ENCODE measurements at regions not wholly inside any gene's neighbourhood (a gene's known extent, or its start where the extent isn't known, plus 50 kb on each side); places are given as distances from the start of the nearest gene placed in this dataset.

GRCh38 chr2:129755786-129756185, 223.7 kb upstream of the RAB6C start:
- DNase-seq = no peak

DNA sequence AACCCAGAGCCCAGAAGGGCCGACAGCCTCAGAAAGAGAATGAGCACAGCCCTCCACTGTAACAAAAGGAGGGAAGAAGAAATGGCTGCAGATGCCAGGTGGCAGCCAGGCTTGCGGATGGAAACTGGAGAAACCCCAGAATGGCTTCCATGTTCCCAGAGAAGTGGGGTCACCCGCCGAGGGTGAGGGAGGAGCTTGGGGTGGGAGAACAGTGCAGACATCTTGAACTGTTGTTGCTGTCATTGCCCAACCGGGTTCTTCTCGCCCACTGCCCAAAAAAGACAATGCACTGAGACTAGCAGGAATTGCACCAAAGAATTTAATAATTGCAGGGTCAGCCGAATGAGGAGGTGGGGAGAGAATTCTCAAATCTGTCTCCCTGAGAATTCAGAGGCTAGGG, 223.2 kb upstream of the RAB6C start:
- no peak for DNase-seq

- DNase-seq = no peak
Measured at GRCh38 chr2:129757366-129757914, 222.0 kb upstream of the RAB6C start.

GRCh38 chr2:129757915-129758783, 221.3 kb upstream of the RAB6C start:
- no peak for DNase-seq

DNA sequence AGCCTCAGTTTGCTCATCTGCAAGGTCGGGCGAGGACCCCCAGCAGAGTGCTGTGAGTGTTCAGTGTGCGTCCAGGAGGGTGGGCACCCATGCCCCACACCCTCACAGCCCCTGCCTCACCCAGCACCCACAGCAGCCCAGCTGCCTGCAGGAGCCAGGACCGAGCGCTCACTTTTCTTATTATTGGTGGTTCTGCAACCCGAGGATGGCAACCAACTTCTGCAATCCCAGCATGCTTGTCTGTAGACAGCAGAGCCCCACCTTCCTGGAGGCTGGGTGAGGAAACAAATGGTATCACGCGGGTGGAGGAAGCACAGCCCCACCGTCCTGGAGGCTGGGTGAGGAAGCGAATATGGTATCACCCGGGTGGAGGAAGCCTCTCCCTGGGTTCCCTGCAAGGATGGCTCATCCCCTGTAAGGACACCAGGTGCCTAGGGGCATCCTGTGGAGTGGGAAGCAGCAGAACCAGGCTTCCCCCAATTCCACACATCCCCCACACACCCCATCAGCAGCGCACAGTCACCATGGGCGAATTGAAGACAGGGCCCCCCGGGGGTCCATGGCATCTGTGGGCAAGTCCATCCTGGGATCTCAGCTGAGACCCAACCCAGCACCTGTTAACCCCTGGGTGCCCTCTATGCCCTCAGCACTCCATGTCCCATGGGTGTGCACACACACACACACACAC, 220.5 kb upstream of the RAB6C start:
- DNase-seq = peak in 1 of 2 donors; percentile 56

DNA sequence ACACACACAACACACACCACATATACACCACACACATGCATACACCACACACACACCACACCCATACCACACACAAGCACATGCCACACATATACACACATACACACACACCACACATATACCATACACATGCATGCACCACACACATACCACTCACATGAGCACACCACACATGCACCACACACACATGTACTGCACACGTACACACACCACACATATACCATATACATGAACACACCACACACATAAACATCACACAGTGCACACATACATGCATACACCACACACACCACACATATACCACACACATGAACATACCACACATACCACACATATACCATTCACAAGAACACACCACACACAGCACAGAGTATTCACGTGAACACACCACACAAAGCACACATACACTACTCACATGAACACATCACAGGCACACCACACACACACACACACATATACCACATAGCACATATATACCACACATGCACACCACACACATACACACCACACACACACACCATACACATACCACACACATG, 219.9 kb upstream of the RAB6C start:
- no peak for DNase-seq

DNA sequence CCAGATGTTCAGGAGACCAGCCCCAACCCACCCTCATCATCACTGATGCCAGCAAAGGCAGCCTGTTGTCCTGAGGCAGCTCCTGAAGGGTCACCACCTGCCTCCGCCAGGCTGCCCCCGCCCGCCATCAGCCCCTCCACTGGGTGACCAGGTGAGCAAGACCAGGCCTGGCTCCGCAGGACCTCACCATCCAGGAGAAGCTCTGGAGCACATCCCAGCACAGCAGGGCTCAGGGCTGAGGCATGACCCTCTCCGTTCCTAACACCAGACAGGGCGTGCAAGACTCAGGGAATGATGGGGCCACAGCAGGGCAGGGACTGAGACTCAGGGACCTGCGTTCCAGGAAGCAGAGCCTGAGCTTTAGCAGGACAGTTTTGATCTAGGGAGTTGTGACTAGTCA, 218.8 kb upstream of the RAB6C start:
- DNase-seq = no peak

- no peak for DNase-seq
Measured at GRCh38 chr2:129761569-129762021, 217.9 kb upstream of the RAB6C start.

DNA sequence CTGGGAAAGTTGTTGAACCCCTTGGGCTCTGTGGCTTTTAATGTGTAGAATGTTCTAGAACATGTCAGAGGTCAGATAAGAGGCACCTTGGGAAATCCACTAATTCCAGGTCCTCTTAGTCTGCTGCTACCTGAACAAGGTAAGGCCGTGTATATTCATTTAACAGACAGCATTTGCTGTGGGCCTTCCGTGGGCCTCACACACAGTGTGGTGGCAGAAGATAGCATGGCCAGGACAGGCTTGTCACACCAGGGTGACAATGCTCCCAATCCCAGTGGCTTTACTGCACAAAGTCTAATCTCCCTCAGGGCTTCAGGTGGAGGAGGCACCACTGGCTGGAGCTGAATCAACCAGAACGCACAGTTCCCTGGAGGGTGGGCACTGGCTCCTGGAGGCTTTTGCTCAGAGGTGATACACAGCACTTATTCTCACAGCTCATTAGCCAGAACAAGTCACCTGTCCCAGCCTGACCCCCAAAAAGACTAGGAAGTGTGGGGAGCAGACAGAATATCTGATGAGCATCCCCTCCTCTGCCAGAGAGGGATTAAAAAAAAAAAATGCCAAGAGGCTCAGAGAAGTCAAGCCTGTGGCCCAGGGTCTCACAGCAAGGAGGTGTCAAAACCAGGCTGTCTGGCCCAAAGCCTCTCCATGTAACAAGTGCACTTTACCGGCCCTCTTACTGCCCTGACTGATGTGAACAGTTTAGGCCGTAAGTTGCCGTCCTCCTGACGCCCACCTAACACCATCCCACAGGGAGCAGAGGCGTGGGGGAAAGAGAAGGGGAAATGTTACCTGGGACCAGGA, 216.9 kb upstream of the RAB6C start:
- DNase-seq = no peak

GRCh38 chr2:129763190-129763846, 216.1 kb upstream of the RAB6C start:
- no peak for DNase-seq

DNA sequence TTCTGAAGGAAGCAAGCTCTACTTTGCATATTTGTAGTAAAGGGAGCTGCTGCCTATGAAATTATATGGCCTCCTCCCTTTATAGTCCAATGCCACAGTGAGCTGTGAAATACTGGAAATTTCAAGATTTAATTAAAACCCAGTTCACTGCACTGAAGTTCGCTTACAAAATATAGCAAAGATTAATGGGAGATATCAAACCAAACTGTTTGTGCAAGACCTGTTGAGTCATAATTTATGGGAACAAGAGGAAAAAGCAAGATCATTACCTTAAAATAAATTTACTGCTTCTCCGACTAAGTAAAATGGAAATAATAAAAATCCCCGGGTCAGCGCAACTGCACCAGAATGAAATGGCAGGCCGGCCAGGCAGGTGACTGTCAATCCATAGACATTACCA, 215.5 kb upstream of the RAB6C start:
- DNase-seq = no peak

- DNase-seq = no peak
Measured at GRCh38 chr2:129764376-129765325, 214.8 kb upstream of the RAB6C start.

GRCh38 chr2:129765326-129765677, 214.2 kb upstream of the RAB6C start:
- DNase-seq = no peak

DNA sequence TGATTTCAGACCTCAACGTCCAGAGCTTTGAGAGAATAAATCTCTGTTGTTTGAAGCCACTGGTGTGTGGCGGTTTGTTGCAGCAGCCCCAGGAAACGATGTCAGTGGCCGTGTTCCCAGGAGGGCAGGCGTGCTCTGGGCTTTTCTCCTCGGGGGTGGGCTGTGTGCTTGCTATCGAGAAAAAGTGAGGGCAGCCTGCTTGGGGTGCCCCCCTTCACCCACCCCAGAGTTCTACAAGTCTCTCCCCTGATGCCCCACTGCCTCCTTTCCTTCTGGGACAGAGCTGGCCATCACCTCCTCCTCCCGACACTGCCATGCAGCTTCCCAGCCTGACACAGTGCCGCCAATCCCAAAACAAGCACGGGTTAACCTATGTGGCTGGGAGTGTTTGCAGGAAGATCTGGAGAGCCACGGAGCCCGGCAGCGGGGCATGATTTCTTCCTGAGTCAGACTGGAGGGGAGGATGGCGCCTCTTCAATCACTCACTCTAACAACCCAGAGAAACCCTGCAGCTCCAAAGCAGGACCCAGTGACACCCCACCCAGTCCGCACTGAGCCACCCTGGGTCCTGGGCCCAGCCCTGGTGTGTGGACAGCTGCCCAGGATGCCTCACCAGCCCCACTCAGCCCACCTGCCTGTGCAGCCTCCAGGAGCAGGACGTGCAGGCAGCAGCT, 213.7 kb upstream of the RAB6C start:
- DNase-seq = no peak

- no peak for DNase-seq
Measured at GRCh38 chr2:129766374-129766993, 213.0 kb upstream of the RAB6C start.

DNA sequence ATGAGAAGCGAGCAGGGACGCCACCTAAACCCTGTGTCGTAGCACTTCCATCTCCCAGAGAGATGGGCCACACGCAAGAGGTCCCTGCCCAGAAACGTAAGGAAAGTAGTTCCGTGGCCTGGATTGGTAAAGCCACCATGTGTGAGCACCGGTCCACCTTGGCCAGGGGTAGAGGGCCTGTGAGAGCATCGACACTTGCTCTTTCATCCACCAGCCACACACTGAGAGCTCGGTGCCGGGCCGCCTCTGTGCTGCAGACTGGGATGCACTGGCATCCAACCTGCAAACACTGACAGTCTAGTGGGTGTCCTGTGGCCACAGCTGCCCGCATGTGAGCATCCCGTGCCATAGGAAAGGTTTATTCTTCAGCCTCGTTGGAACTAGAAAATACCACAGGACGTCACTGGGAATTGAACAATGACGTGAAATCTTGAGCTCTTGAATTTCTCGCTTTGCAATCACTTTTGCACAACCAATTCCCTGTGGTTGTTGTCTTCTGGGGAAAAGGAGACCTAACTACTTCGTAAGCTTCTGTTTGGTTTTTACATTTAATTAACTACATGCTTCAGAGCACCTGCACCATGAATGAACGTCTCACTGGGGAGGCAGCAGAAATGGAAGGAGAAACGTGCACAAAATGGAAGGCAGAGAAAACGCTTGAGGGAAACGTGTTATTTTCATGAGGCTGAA, 212.0 kb upstream of the RAB6C start:
- no peak for DNase-seq

DNA sequence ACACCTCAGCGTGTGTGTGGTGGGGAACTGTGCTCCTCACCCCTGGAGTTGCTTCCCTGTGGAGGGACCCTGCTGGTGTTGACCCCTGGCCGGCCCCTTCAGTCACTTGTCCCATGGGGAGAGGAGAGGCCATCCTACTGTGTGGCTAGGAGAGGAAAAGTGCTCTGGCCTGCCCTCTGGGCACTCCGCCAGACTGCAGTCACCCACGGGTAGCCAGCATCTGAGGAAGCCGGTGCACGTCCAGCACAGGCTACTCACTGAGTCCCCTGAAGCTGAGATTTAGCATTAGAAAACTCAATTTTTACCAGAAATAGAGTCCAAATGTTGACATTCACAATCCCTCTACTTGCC, 211.5 kb upstream of the RAB6C start:
- no peak for DNase-seq

DNA sequence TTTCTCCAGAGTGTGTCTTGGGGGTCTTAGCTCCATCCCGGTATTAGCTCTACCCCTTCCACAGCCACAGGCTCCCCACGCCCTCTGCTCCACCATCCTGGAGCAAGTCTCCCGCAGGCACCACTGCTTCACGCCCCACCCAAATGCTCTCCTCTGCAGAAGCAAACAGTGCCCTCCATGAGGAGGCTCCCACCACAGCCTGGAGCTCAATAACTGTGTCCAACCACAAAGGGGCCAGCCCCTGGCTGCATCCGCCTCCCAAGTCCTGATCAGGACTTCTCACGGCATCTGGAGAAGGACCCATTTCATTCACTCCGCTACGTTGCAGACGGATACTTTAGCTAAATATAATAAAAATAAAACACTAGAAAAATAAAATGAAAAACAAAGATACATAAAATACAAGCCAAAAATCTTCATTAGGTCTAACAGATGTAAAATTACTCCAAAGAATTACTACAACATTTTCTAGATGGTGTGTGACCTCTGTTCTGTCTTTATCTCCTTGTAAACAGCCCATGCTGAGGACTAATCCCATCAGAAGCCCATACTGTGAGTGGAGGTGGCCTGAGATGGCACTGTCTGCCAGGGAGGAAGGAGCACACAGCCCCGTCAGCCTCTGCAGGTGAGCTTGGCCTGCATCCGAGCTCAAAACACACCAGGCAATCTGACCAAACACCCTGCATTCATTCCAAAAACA, 210.8 kb upstream of the RAB6C start:
- no peak for DNase-seq
